RPMI8226 (cell line): ENCODE measurements at regions not wholly inside any gene's neighbourhood (a gene's known extent, or its start where the extent isn't known, plus 50 kb on each side); places are given as distances from the start of the nearest gene placed in this dataset.
"Not testable (repeated sequence)": the region's sequence is repeated elsewhere in the genome, so short reads cannot be mapped to it uniquely, and the experiment has no call there.

Source experiments
- DNase-seq: peaks from one replicate; pipeline ENCODE4 v3.0.0-alpha.2; 2015

- DNase-seq = no peak
Measured at GRCh38 chr21:20452935-20453334, 545.3 kb upstream of the NCAM2 start.

DNA sequence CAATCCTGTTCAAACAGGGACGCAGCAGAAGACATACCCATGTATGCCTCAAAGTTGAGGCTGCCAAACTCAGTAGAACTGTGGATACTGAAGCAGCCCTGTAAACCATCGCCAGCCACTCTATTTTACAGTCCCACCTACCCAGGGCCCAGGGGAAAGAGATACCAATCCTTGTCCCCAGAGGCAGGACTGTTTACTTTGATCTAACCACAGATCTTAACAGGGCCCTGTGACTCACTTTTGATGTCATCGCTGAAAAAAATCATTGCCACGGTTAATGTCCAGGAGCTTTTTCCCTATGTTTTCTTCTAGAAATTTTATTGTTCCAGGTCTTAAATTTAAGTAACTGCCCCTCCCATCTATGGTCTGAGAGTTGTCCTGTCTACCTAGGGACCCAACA lies 538.4 kb upstream of the NCAM2 start:
- DNase-seq = no peak

GRCh38 chr21:20463362-20463761 lies 534.8 kb upstream of the NCAM2 start:
- no peak for DNase-seq

GRCh38 chr21:20469361-20469760 lies 528.8 kb upstream of the NCAM2 start:
- no peak for DNase-seq

GRCh38 chr21:20486303-20486702 lies 511.9 kb upstream of the NCAM2 start:
- DNase-seq = no peak

- not testable (repeated sequence) for DNase-seq
Measured at GRCh38 chr21:20502915-20503314, 495.3 kb upstream of the NCAM2 start.

DNA sequence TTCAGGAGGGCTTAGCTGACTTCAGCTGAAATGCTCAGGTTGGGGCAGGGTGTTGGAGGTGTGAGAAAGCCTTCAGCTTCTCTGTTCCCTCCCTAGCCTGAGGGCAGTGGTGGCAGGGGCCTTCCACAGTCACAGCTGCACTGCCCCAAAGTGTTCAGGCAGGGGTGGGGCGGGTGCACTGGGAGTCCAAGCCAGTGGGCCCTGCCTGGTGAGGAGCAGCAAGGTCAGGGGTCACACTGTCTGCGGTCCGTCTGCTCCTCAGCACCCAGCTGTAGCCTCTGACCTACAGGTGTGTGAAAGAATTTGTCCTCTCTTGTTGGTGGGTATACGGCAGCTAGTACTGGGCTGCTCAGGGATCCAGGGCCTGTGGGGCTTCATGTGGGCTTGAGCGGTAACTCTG lies 490.4 kb upstream of the NCAM2 start:
- no peak for DNase-seq

GRCh38 chr21:20511216-20511880 lies 486.9 kb upstream of the NCAM2 start:
- DNase-seq = no peak

DNA sequence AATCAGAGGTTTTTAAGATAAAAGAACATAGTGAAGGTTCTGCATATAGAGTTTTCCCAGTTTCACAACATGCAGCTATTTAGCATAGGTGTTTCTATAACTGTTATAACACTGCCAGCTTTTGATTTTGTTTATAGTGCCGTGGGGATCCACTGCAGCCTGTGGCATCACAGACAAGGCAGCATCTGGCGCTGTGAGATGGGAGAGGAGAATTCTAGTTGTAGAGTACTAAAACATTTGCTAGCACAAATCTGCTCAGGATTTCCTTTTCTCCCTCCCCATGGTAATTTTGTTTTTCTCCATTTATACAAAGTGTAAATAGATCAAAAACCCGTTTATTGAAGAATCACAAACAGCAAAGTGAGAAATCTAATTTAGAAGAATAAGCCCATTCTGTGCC lies 482.8 kb upstream of the NCAM2 start:
- DNase-seq = no peak

- DNase-seq = no peak
Measured at GRCh38 chr21:20519076-20519475, 479.1 kb upstream of the NCAM2 start.

DNA sequence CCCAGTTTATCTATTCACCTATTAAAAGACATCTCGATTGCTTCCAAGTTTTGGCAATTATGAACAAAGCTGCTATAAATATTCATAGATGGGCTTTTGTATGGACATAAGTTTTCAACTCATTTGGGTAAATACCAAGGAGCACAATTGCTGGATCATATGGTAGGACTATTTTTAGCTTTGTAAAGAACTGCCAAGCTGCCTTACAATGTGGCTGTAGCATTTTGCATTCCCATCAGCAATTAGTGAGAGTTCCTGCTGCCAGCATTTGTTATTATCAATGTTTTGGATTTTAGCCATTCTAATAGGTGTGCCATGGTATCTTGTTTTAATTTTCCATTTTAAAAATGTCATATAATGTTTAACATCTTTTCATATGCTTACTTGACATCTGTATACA lies 475.6 kb upstream of the NCAM2 start:
- no peak for DNase-seq

GRCh38 chr21:20523191-20523590 lies 475.0 kb upstream of the NCAM2 start:
- no peak for DNase-seq

DNA sequence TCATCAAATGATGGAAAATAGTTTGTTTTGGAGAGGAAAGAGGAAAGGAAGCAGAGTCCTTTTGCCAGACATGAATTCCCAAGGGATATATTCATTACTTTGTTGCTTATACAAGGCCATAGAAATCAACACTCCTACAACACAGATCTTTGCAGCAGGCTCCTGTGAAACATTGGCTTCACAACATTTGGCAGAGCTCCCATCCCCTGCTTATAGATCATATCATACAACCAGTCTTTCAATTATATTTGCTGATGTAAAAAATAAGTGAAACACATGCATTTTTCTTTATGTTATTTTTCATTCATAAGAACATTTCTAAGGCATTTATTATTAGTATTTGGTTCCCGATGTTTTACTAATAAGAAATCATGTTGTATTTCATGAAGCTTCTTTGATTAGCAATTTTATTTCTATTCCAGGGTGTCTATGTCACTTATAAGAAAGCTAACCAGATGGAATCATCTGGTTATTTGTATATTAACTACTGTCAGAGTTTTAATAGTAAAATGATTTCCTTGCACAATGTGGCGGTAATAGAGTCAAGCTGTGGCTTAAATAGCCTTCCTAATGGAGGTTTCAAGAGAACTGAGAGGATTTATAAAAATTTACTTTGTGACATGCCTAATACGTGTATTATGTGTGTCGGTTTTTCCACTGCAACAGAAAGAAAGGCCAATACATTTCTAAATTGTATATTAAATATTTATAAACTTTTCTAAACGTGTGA lies 470.3 kb upstream of the NCAM2 start:
- no peak for DNase-seq

DNA sequence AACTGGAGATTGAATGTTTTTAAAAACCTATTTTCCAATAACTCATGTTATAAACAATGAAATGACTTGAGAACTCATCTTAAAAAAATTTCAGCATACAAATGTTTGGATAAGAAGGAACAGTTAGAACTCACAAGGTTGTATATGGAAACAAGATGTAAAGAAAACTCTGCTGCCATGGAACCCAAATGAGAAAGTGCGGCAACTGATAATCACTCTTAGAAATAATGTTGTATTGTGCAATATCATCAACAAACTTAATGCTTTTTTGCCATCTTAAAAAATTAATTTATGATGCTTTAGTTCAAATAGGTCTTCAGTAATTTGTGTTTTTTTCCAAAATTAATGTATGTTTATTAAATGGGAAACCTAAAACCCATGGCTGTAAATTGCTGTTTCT lies 461.1 kb upstream of the NCAM2 start:
- DNase-seq = no peak

DNA sequence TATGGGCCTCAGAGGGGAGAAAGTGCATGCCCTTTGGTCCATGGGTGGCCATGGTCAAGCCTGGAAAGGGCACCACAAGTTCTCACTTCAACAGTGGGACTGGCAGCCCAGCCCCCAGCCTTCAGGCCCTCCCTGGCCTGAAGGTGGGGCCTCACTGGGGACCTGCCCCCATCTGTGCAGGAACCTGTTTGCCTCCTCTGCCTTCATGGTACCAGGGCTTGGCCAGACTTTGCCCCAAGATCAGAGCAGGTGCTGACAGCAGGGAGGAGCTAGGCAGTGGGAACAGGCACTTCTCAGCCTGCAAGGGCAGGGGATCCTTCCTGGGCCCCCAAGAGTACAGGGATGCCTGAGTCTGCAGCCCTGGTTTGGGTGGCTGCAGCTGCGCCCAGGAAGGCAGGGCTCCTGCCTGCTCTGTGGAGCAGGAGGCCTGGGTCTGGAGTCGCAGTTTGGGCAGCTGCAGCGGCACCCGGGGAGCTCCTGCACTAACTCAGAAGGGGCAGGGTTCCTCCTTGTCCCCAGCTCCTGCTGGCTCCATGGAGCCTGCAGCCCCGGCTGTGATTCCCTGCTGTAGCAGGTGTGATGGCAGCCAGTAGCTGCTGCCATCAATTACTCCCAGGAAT lies 460.1 kb upstream of the NCAM2 start:
- no peak for DNase-seq

- no peak for DNase-seq
Measured at GRCh38 chr21:20545454-20545853, 452.8 kb upstream of the NCAM2 start.

- no peak for DNase-seq
Measured at GRCh38 chr21:20551939-20552338, 446.3 kb upstream of the NCAM2 start.

GRCh38 chr21:20554785-20555184 lies 443.4 kb upstream of the NCAM2 start:
- no peak for DNase-seq

DNA sequence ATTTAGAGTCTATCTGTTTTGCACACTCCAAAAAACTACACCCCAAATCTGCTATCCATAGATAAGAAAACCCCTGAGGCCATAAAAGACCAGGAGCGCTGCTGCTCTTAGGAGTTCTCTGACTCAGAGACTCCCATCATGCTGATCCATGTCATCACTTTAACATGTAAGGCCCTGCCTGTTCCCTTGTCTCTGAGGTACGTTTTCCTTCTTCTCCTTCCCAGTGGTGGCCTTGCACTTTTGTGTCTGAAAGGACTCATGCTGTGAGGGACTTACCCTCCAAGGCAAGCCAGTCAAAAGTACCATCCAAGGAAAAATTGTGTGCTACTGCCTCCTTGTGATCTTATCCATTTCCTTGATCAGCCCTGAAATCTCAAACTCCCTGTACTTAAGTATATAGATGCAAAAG lies 427.4 kb upstream of the NCAM2 start:
- DNase-seq = no peak

- no peak for DNase-seq
Measured at GRCh38 chr21:20572582-20572981, 425.6 kb upstream of the NCAM2 start.

GRCh38 chr21:20581361-20581760 lies 416.8 kb upstream of the NCAM2 start:
- DNase-seq = no peak

DNA sequence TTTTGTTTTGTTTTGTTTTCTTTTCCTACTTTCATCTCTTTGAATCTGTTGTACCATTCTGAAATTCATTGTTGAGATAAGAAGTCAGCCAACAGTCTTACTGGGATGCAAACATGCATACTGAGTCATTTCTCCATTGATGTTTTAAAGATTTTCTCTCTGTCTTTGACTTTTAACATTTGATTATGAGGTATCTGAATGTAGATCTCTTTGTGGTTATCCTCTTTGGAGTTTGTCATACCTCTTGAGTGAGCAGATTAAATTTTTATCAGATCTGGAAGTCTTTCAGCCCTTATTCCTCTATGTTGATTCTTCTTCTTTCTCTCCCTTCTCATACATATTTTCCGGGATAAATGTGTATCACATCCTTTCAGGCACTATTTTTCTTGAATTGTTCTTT lies 406.9 kb upstream of the NCAM2 start:
- no peak for DNase-seq

GRCh38 chr21:20592463-20592862 lies 405.7 kb upstream of the NCAM2 start:
- no peak for DNase-seq

DNA sequence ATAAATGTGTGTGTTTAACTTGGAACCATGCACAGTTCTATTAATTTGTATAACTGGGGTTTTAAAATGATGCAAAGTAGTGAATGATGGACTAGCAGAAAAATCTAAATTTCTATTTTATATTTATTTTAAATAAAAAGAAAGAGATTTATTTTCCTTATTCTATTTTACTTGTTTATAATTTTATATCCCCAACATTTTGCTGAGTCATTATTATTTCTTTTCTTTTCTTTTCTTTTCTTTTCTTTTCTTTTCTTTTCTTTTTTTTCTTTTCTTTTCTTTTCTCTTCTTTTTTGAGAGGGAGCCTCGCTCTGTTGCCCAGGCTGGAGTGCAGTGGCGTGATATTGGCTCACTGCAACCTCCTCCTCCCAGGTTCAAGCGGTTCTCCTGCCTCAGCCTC lies 395.0 kb upstream of the NCAM2 start:
- DNase-seq = no peak
